A549 (cell line): ENCODE measurements at regions not wholly inside any gene's neighbourhood (a gene's known extent, or its start where the extent isn't known, plus 50 kb on each side); places are given as distances from the start of the nearest gene placed in this dataset.

Experiments used
- ATAC-seq, 2 experiments: fragments of 200-7000 bp in 1 of 2; fragments of >200 bp in 1 of 2; cut with Nextera tagmentation in 1 of 2; cut with Tn5 transposase in 1 of 2; 3 replicates each; pipeline versions ENCODE4 v1.8.0 to v1.9.1; 2018 to 2020; ENCODE audit warnings: mild to moderate bottlenecking in 1 of 2, moderate library complexity in 1 of 2
- CTCF ChIA-PET: fragments of 300-600 bp; sonication (Branson Sonifier 250); formaldehyde crosslinking; extraction: SDS; loops from one replicate; lab custom pipeline; 2021; ENCODE audit warnings: antibody characterized with exemption, inconsistent platforms; lab: Yijun Ruan, JAX
- POLR2A ChIA-PET: fragments of 350-600 bp; formaldehyde crosslinking; extraction: SDS; loops from one replicate; lab custom pipeline; 2021; ENCODE audit warnings: antibody characterized with exemption, inconsistent platforms; lab: Yijun Ruan, JAX
- DNase-seq, 2 experiments: peaks; one replicate each; pipeline versions ENCODE4 v3.0.0 to v3.0.0-alpha.2; 2011 to 2016; ENCODE audit warnings: low read depth in 1 of 2, low spot score in 1 of 2
- FAIRE-seq: peaks from 2 replicates; lab custom pipeline; 2011; peaks lifted over from hg19 to GRCh38; lab: Jason Lieb, UNC
- H3K27ac ChIP-seq, 2 experiments: fragments of >200 bp; sonication (Bioruptor Twin); formaldehyde crosslinking; 3 replicates each; pipeline ENCODE4 v1.5.1; 2016 to 2017
- H3K4me1 ChIP-seq: fragments of >200 bp; sonication (Bioruptor Twin); formaldehyde crosslinking; 3 replicates; pipeline ENCODE4 v1.6.1; 2016
- H3K4me2 ChIP-seq: fragments of >200 bp; sonication (Bioruptor Twin); formaldehyde crosslinking; 3 replicates; pipeline ENCODE4 v1.6.1; 2016
- H3K4me3 ChIP-seq: fragments of >200 bp; sonication (Bioruptor Twin); formaldehyde crosslinking; 3 replicates; pipeline ENCODE4 v1.5.1; 2016
- H3K9me3 ChIP-seq: fragments of >200 bp; sonication (Bioruptor Twin); formaldehyde crosslinking; 3 replicates; pipeline ENCODE4 v1.6.1; 2016
- CBX8 ChIP-seq: fragments of 200-600 bp; sonication (generic); IDR thresholded peaks from 2 replicates; pipeline ENCODE4 v1.6.1; 2016
- CEBPB ChIP-seq, 2 experiments: fragments of >200 bp in 1 of 2; sonication (Bioruptor Twin) in 1 of 2; formaldehyde crosslinking in 1 of 2; IDR thresholded peaks; 2 replicates each; pipeline ENCODE4 v1.6.1; 2012 to 2016
- CHD2 ChIP-seq: fragments of 150-350 bp; IDR thresholded peaks from 2 replicates; pipeline ENCODE4 v1.6.1; 2014; ENCODE audit warnings: low read length; ENCODE audit not compliant: partially characterized antibody
- CHD4 ChIP-seq: fragments of 200-600 bp; sonication (generic); IDR thresholded peaks from 2 replicates; pipeline ENCODE4 v1.6.1; 2016; ENCODE audit warnings: antibody characterized with exemption, mild to moderate bottlenecking, borderline replicate concordance
- EHF ChIP-seq: fragments of 250-450 bp; sonication (Bioruptor Pico); IDR thresholded peaks from 2 replicates; pipeline ENCODE4 v1.5.0; 2020; ENCODE audit warnings: mild to moderate bottlenecking
- EHMT2 ChIP-seq: fragments of 200-600 bp; sonication (generic); IDR thresholded peaks from 2 replicates; pipeline ENCODE4 v1.6.1; 2016; ENCODE audit warnings: antibody characterized with exemption, low read depth, mild to moderate bottlenecking, moderate library complexity
- ELK1 ChIP-seq: fragments of 150-350 bp; IDR thresholded peaks from 2 replicates; pipeline ENCODE4 v1.6.1; 2014; ENCODE audit warnings: low read depth, mild to moderate bottlenecking, low read length
- EP300 ChIP-seq, 2 experiments: fragments of >200 bp; sonication (Bioruptor Twin); formaldehyde crosslinking; IDR thresholded peaks; 2 replicates in 1 of 2; 3 replicates in 1 of 2; pipeline ENCODE4 v1.6.1; 2016 to 2017
- FOSL2 ChIP-seq, 2 experiments: fragments of 450-650 bp in 1 of 2; fragments of >200 bp in 1 of 2; sonication (Bioruptor Twin) in 1 of 2; formaldehyde crosslinking; IDR thresholded peaks; 2 replicates each; pipeline versions ENCODE4 v1.5.0 to v1.6.1; 2016 to 2020; ENCODE audit warnings: mild to moderate bottlenecking in 1 of 2, moderate library complexity in 1 of 2
- GATA3 ChIP-seq: IDR thresholded peaks from 2 replicates; pipeline ENCODE4 v1.6.1; 2012; ENCODE audit warnings: borderline replicate concordance
- HEYL ChIP-seq: fragments of 250-450 bp; sonication (Bioruptor Pico); IDR thresholded peaks from 2 replicates; pipeline ENCODE4 v1.8.0; 2021; ENCODE audit warnings: mild to moderate bottlenecking, moderate library complexity
- HOXA7 ChIP-seq: fragments of 250-450 bp; sonication (Bioruptor Pico); IDR thresholded peaks from 2 replicates; pipeline ENCODE4 v1.5.0; 2020; ENCODE audit warnings: mild to moderate bottlenecking, moderate library complexity
- HOXB5 ChIP-seq: fragments of 250-450 bp; sonication (Bioruptor Pico); IDR thresholded peaks from 2 replicates; pipeline ENCODE4 v1.5.0; 2020; ENCODE audit warnings: mild to moderate bottlenecking, moderate library complexity
- JUN ChIP-seq, 2 experiments: fragments of >200 bp; sonication (Bioruptor Twin); formaldehyde crosslinking; IDR thresholded peaks; 2 replicates in 1 of 2; 3 replicates in 1 of 2; pipeline ENCODE4 v1.6.1; 2016 to 2017
- JUNB ChIP-seq: fragments of >200 bp; sonication (Bioruptor Twin); formaldehyde crosslinking; IDR thresholded peaks from 2 replicates; pipeline ENCODE4 v1.6.1; 2016
- KDM5A ChIP-seq: fragments of 200-600 bp; sonication (generic); IDR thresholded peaks from 2 replicates; pipeline ENCODE4 v1.6.1; 2016; ENCODE audit warnings: antibody characterized with exemption, mild to moderate bottlenecking
- MAX ChIP-seq: IDR thresholded peaks from 2 replicates; pipeline ENCODE4 v1.6.1; 2012
- MAZ ChIP-seq: fragments of 150-350 bp; IDR thresholded peaks from 2 replicates; pipeline ENCODE4 v1.6.1; 2014; ENCODE audit warnings: antibody characterized with exemption, low read depth, low read length, borderline replicate concordance
- MYC ChIP-seq: IDR thresholded peaks from 2 replicates; pipeline ENCODE4 v1.6.1; 2012; ENCODE audit warnings: mild to moderate bottlenecking, inconsistent platforms, low read length, improper control_type of control experiment, borderline replicate concordance
- NFE2L2 ChIP-seq: fragments of 150-350 bp; conservative IDR thresholded peaks from 2 replicates; pipeline ENCODE4 v1.6.1; 2014; ENCODE audit warnings: low read length
- PHF8 ChIP-seq: fragments of 200-600 bp; sonication (generic); IDR thresholded peaks from 2 replicates; pipeline ENCODE4 v1.6.1; 2016; ENCODE audit warnings: low read depth, mild to moderate bottlenecking, antibody characterized with exemption, moderate library complexity, borderline replicate concordance
- POLR2A ChIP-seq: IDR thresholded peaks from 2 replicates; pipeline ENCODE4 v1.6.1; 2012; ENCODE audit warnings: mild to moderate bottlenecking, low read length
- RARB ChIP-seq: fragments of 250-450 bp; sonication (Bioruptor Pico); IDR thresholded peaks from 2 replicates; pipeline ENCODE4 v1.8.0; 2021; ENCODE audit warnings: mild to moderate bottlenecking, moderate library complexity
- RCOR1 ChIP-seq: fragments of 150-350 bp; IDR thresholded peaks from 2 replicates; pipeline ENCODE4 v1.6.1; 2014; ENCODE audit warnings: antibody characterized with exemption, low read length, low read depth
- RNF2 ChIP-seq: fragments of 200-600 bp; sonication (generic); IDR thresholded peaks from 2 replicates; pipeline ENCODE4 v1.6.1; 2016; ENCODE audit warnings: low read depth, mild to moderate bottlenecking, antibody characterized with exemption, moderate library complexity, borderline replicate concordance
- TFCP2L1 ChIP-seq: fragments of 250-450 bp; sonication (Bioruptor Pico); IDR thresholded peaks from 2 replicates; pipeline ENCODE4 v1.5.0; 2021; ENCODE audit warnings: mild to moderate bottlenecking
- TP53 ChIP-seq: fragments of 250-450 bp; sonication (Bioruptor Pico); IDR thresholded peaks from 2 replicates; pipeline ENCODE4 v1.5.0; 2021; ENCODE audit warnings: mild to moderate bottlenecking, moderate library complexity
- ZNF302 ChIP-seq: fragments of 250-450 bp; sonication (Bioruptor Pico); IDR thresholded peaks from 2 replicates; pipeline ENCODE4 v1.9.0; 2021; ENCODE audit warnings: inconsistent platforms, mild to moderate bottlenecking, moderate library complexity
- WGBS: methylation state at CpG from one replicate; pipeline ENCODE4 v1.1.6; 2017; ENCODE audit errors: missing lambda C conversion rate; 5-methylcytosine and 5-hydroxymethylcytosine counted together
- TF ChIP-seq, protein P1 (sequence below): fragments of 450-650 bp; IDR thresholded peaks from 2 replicates; pipeline ENCODE4 v1.6.1; 2014; ENCODE audit warnings: antibody characterized with exemption
- TF ChIP-seq, protein P2 (sequence below): fragments of 200-600 bp; sonication (generic); IDR thresholded peaks from 2 replicates; pipeline ENCODE4 v1.6.1; 2016; ENCODE audit warnings: antibody characterized with exemption, mild to moderate bottlenecking, moderate library complexity
- TF ChIP-seq, protein P3 (sequence below): fragments of >200 bp; sonication (Bioruptor Twin); formaldehyde crosslinking; IDR thresholded peaks from 3 replicates; pipeline ENCODE4 v1.5.1; 2016
- TF ChIP-seq, protein P4 (sequence below): fragments of 250-450 bp; sonication (Bioruptor Pico); IDR thresholded peaks from 2 replicates; pipeline ENCODE4 v1.5.0; 2020; ENCODE audit warnings: low read depth, mild to moderate bottlenecking, moderate library complexity

- FAIRE-seq (no peak), ATAC-seq (no peak), DNase-seq (no peak)
- TF ChIP-seq JUNB: no peak
- TF ChIP-seq RNF2: no peak
- TF ChIP-seq CEBPB (IDR thresholded peaks at IDR 0.05): no peak
- TF ChIP-seq GATA3: no peak
- no peak for TF ChIP-seq CHD2
- no peak for TF ChIP-seq EHMT2
- TF ChIP-seq MYC: no peak
- no peak for TF ChIP-seq MAZ
- no peak for TF ChIP-seq CBX8
- no peak for TF ChIP-seq HOXB5 (CRISPR knock-in tag)
- no peak for TF ChIP-seq PHF8
- no peak for TF ChIP-seq EP300 (IDR thresholded peaks at IDR 0.05)
- no peak for TF ChIP-seq RCOR1
- TF ChIP-seq, protein P1, sequence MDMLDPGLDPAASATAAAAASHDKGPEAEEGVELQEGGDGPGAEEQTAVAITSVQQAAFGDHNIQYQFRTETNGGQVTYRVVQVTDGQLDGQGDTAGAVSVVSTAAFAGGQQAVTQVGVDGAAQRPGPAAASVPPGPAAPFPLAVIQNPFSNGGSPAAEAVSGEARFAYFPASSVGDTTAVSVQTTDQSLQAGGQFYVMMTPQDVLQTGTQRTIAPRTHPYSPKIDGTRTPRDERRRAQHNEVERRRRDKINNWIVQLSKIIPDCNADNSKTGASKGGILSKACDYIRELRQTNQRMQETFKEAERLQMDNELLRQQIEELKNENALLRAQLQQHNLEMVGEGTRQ: no peak
- no peak for TF ChIP-seq HOXA7 (CRISPR knock-in tag)
- no peak for TF ChIP-seq MAX
- no peak for TF ChIP-seq NFE2L2
- Histone ChIP-seq H3K4me3 (no peak overlapping the region), H3K9me3 (no peaks in the 10 kb centered on the region), H3K4me1 (no peaks in the 10 kb centered on the region), H3K27ac (no peak overlapping the region), H3K4me2 (no peak overlapping the region)
- ChIA-PET POLR2A (no interaction called here), CTCF (no interaction called here)
- 0% methylated on average over 1 of the region's 1 CpG for WGBS
Observed at GRCh38 chr3:78174821-78175220, 1134.9 kb downstream of the ROBO2 start.

GRCh38 chr3:78176869-78177268 lies 1137.0 kb downstream of the ROBO2 start:
- no peak overlapping the region for H3K4me2 ChIP-seq
- ATAC-seq (no peak), FAIRE-seq (no peak), DNase-seq (no peak)
- H3K9me3 ChIP-seq: no peaks in the 10 kb centered on the region
- CTCF ChIA-PET: no interaction called here
- WGBS: 19% methylated on average over 4 of the region's 4 CpGs
- POLR2A ChIA-PET: no interaction called here
- H3K4me3 ChIP-seq: no peak overlapping the region
- H3K4me1 ChIP-seq: no peaks in the 10 kb centered on the region
- H3K27ac ChIP-seq: no peak overlapping the region
- no peak for TF ChIP-seq HEYL (CRISPR knock-in tag)
- TF ChIP-seq JUN (IDR thresholded peaks at IDR 0.05): no peak
- no peak for TF ChIP-seq MYC
- TF ChIP-seq, protein P2, sequence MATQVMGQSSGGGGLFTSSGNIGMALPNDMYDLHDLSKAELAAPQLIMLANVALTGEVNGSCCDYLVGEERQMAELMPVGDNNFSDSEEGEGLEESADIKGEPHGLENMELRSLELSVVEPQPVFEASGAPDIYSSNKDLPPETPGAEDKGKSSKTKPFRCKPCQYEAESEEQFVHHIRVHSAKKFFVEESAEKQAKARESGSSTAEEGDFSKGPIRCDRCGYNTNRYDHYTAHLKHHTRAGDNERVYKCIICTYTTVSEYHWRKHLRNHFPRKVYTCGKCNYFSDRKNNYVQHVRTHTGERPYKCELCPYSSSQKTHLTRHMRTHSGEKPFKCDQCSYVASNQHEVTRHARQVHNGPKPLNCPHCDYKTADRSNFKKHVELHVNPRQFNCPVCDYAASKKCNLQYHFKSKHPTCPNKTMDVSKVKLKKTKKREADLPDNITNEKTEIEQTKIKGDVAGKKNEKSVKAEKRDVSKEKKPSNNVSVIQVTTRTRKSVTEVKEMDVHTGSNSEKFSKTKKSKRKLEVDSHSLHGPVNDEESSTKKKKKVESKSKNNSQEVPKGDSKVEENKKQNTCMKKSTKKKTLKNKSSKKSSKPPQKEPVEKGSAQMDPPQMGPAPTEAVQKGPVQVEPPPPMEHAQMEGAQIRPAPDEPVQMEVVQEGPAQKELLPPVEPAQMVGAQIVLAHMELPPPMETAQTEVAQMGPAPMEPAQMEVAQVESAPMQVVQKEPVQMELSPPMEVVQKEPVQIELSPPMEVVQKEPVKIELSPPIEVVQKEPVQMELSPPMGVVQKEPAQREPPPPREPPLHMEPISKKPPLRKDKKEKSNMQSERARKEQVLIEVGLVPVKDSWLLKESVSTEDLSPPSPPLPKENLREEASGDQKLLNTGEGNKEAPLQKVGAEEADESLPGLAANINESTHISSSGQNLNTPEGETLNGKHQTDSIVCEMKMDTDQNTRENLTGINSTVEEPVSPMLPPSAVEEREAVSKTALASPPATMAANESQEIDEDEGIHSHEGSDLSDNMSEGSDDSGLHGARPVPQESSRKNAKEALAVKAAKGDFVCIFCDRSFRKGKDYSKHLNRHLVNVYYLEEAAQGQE: no peak
- no peak for TF ChIP-seq RARB (CRISPR knock-in tag)
- TF ChIP-seq, protein P3, sequence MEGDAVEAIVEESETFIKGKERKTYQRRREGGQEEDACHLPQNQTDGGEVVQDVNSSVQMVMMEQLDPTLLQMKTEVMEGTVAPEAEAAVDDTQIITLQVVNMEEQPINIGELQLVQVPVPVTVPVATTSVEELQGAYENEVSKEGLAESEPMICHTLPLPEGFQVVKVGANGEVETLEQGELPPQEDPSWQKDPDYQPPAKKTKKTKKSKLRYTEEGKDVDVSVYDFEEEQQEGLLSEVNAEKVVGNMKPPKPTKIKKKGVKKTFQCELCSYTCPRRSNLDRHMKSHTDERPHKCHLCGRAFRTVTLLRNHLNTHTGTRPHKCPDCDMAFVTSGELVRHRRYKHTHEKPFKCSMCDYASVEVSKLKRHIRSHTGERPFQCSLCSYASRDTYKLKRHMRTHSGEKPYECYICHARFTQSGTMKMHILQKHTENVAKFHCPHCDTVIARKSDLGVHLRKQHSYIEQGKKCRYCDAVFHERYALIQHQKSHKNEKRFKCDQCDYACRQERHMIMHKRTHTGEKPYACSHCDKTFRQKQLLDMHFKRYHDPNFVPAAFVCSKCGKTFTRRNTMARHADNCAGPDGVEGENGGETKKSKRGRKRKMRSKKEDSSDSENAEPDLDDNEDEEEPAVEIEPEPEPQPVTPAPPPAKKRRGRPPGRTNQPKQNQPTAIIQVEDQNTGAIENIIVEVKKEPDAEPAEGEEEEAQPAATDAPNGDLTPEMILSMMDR: no peak
- TF ChIP-seq ZNF302 (CRISPR knock-in tag): no peak
- no peak for TF ChIP-seq POLR2A
- no peak for TF ChIP-seq TP53 (CRISPR knock-in tag)
- TF ChIP-seq ELK1: no peak
- no peak for TF ChIP-seq FOSL2 (IDR thresholded peaks at IDR 0.05)
- no peak for TF ChIP-seq FOSL2 (CRISPR knock-in tag; IDR thresholded peaks at IDR 0.05)
- TF ChIP-seq, protein P4, sequence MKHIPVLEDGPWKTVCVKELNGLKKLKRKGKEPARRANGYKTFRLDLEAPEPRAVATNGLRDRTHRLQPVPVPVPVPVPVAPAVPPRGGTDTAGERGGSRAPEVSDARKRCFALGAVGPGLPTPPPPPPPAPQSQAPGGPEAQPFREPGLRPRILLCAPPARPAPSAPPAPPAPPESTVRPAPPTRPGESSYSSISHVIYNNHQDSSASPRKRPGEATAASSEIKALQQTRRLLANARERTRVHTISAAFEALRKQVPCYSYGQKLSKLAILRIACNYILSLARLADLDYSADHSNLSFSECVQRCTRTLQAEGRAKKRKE (CRISPR knock-in tag): no peak
- TF ChIP-seq, protein P1: no peak
- TF ChIP-seq EHMT2: no peak
- no peak for TF ChIP-seq TFCP2L1 (CRISPR knock-in tag)
- no peak for TF ChIP-seq CHD4
- TF ChIP-seq KDM5A: no peak
- no peak for TF ChIP-seq EHF (CRISPR knock-in tag)
